Hepatocyte (in vitro differentiated cells): ENCODE measurements at regions not wholly inside any gene's neighbourhood (a gene's known extent, or its start where the extent isn't known, plus 50 kb on each side); places are given as distances from the start of the nearest gene placed in this dataset.
"Not testable (repeated sequence)": the region's sequence is repeated elsewhere in the genome, so short reads cannot be mapped to it uniquely, and the experiment has no call there.

Experiments
- DNase-seq: peaks from one replicate; pipeline ENCODE4 v3.0.0-alpha.2; 2016; ENCODE audit warnings: low spot score
- H2AFZ ChIP-seq: fragments of 200-600 bp; sonication (generic); 2 replicates; pipeline ENCODE4 v1.6.0; 2016; ENCODE audit warnings: antibody characterized with exemption, mild to moderate bottlenecking
- H3K27ac ChIP-seq: fragments of 200-600 bp; sonication (generic); 2 replicates; pipeline ENCODE4 v1.5.1; 2016; ENCODE audit warnings: mild to moderate bottlenecking
- H3K27me3 ChIP-seq: fragments of 200-600 bp; sonication (generic); 2 replicates; pipeline ENCODE4 v1.6.1; 2016
- H3K36me3 ChIP-seq: fragments of 200-600 bp; sonication (generic); replicated peaks from 2 replicates; pipeline ENCODE4 v1.5.1; 2016; ENCODE audit warnings: low read depth; ENCODE audit not compliant: insufficient read depth
- H3K4me1 ChIP-seq: fragments of 200-600 bp; sonication (generic); 2 replicates; pipeline ENCODE4 v1.5.1; 2016; ENCODE audit warnings: mild to moderate bottlenecking, moderate library complexity; ENCODE audit not compliant: insufficient read depth
- H3K4me2 ChIP-seq: fragments of 200-600 bp; sonication (generic); 2 replicates; pipeline ENCODE4 v1.6.0; 2016
- H3K4me3 ChIP-seq: fragments of 200-600 bp; sonication (generic); 2 replicates; pipeline ENCODE4 v1.5.1; 2016; ENCODE audit warnings: mild to moderate bottlenecking
- H3K79me2 ChIP-seq: fragments of 200-600 bp; sonication (generic); 2 replicates; pipeline ENCODE4 v1.6.0; 2017; ENCODE audit warnings: mild to moderate bottlenecking
- H3K9me2 ChIP-seq: fragments of 200-600 bp; sonication (generic); replicated peaks from 2 replicates; pipeline ENCODE4 v1.6.0; 2017; ENCODE audit warnings: mild to moderate bottlenecking; ENCODE audit not compliant: insufficient read depth
- H3K9me3 ChIP-seq: fragments of 200-600 bp; sonication (generic); 2 replicates; pipeline ENCODE4 v1.5.1; 2016; ENCODE audit warnings: low read depth, mild to moderate bottlenecking
- H4K20me1 ChIP-seq: fragments of 200-600 bp; sonication (generic); 2 replicates; pipeline ENCODE4 v1.6.0; 2016; ENCODE audit warnings: mild to moderate bottlenecking; ENCODE audit not compliant: insufficient read depth, poor library complexity, severe bottlenecking
- EZH2 ChIP-seq: fragments of 200-600 bp; sonication (generic); IDR thresholded peaks from 2 replicates; pipeline ENCODE4 v1.6.1; 2016; ENCODE audit warnings: antibody characterized with exemption, mild to moderate bottlenecking, borderline replicate concordance
- EZH2phosphoT487 ChIP-seq: fragments of 200-600 bp; sonication (generic); IDR thresholded peaks from one replicate; pipeline ENCODE4 v1.6.1; 2018; ENCODE audit warnings: antibody characterized with exemption, mild to moderate bottlenecking, low read depth, moderate library complexity; ENCODE audit not compliant: unreplicated experiment, severe bottlenecking
- WGBS: methylation state at CpG from one replicate; pipeline ENCODE4 v1.1.6; 2016; ENCODE audit warnings: low lambda C conversion rate; ENCODE audit errors: missing lambda C conversion rate; 5-methylcytosine and 5-hydroxymethylcytosine counted together
- TF ChIP-seq, protein P1 (sequence below): fragments of 200-600 bp; sonication (generic); IDR thresholded peaks from 2 replicates; pipeline ENCODE4 v1.5.1; 2016; ENCODE audit warnings: antibody characterized with exemption, mild to moderate bottlenecking; ENCODE audit not compliant: poor library complexity

DNA sequence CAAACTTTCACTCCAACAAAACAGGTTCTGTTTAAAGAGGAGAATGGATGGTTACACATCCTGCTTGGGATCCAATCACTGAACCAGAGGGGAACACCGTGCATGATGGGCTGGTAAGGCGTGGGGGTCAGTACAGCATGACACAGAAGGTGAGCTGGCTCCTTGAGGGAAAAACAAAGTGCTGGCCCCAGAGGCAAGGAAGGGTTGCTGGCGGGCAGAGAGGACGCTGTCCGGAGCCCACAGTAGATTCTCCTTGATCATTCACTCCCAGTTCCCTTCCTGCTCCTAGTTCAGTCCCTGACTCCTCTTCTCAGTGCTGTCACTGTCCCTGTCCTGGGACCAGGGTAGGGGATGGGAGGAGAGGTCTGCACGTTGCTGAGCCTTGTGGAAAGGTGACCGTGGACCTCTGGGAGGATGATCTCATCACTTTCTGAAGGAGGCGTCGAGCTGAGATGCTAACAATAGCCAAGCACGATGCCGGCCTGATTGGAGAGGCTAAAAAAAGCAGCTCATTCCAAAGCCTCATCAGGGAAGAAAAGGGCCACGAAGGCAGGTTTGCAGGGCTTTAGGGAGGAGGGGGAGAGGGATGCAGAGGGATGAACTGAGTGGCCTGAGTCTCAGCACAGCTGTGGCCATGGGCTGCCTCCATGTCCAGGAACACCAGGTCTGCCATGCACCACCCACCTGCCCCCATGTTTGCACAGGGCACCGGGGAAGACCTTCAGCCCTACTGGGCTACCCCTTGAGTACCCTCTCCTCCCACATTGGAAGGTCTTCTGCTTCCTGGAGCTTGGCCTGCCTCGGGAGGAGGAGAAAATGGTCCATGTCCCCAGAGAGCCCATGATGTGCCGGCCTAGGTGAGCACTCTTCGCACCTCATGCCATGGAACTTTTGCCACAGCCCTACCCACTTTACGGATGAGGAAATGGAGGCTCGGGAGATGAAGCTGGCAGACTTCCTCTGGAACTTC lies 72.7 kb upstream of the RTL6 start:
- Histone ChIP-seq H4K20me1 (no peaks in the 10 kb centered on the region), H2AFZ (no peak overlapping the region), H3K27ac (no peak overlapping the region), H3K36me3 (no peaks in the 10 kb centered on the region), H3K27me3 (peaks cover 3% of the 10 kb centered on the region), H3K79me2 (no peaks in the 10 kb centered on the region), H3K4me2 (no peak overlapping the region), H3K9me2 (no peaks in the 10 kb centered on the region), H3K4me3 (no peak overlapping the region), H3K4me1 (peaks cover 3% of the 10 kb centered on the region), H3K9me3 (no peaks in the 10 kb centered on the region)
- no peak for TF ChIP-seq EZH2
- no peak for TF ChIP-seq EZH2phosphoT487
- TF ChIP-seq, protein P1, sequence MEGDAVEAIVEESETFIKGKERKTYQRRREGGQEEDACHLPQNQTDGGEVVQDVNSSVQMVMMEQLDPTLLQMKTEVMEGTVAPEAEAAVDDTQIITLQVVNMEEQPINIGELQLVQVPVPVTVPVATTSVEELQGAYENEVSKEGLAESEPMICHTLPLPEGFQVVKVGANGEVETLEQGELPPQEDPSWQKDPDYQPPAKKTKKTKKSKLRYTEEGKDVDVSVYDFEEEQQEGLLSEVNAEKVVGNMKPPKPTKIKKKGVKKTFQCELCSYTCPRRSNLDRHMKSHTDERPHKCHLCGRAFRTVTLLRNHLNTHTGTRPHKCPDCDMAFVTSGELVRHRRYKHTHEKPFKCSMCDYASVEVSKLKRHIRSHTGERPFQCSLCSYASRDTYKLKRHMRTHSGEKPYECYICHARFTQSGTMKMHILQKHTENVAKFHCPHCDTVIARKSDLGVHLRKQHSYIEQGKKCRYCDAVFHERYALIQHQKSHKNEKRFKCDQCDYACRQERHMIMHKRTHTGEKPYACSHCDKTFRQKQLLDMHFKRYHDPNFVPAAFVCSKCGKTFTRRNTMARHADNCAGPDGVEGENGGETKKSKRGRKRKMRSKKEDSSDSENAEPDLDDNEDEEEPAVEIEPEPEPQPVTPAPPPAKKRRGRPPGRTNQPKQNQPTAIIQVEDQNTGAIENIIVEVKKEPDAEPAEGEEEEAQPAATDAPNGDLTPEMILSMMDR, result no peak
- WGBS, result 89% methylated on average over 18 of the region's 18 CpGs
- no peak for DNase-seq

DNA sequence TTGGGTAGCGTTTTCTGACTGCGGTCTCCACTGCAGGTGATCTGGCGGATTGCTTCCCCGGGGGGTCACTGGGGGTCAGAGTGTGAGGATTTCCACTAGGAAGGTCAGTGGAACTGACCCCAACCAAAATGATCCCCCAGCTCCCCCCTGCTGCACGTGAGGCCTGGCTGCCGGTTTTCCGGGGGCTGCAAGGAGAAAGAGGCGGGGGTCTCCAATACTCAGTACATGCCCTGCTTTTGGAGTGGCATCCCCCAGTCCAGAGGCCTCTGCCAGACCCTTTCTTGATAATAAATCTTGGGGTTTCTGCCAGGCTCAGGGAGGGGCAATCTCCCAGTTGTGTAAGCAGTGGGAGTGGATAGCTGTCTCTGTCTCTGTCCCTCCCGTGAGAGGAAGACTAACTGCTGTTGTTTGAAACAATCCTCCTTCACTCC lies 71.5 kb upstream of the RTL6 start:
- Histone ChIP-seq H3K4me1 (peaks cover 3% of the 10 kb centered on the region), H3K9me3 (no peaks in the 10 kb centered on the region), H2AFZ (no peak overlapping the region), H3K27ac (no peak overlapping the region), H3K36me3 (no peaks in the 10 kb centered on the region), H3K27me3 (no peaks in the 10 kb centered on the region), H3K4me2 (no peak overlapping the region), H3K4me3 (no peak overlapping the region), H3K79me2 (no peaks in the 10 kb centered on the region), H3K9me2 (no peaks in the 10 kb centered on the region), H4K20me1 (no peaks in the 10 kb centered on the region)
- no peak for DNase-seq
- TF ChIP-seq EZH2 (no peak), EZH2phosphoT487 (no peak)
- TF ChIP-seq, protein P1, result no peak
- 94% methylated on average over 9 of the region's 9 CpGs for WGBS

DNA sequence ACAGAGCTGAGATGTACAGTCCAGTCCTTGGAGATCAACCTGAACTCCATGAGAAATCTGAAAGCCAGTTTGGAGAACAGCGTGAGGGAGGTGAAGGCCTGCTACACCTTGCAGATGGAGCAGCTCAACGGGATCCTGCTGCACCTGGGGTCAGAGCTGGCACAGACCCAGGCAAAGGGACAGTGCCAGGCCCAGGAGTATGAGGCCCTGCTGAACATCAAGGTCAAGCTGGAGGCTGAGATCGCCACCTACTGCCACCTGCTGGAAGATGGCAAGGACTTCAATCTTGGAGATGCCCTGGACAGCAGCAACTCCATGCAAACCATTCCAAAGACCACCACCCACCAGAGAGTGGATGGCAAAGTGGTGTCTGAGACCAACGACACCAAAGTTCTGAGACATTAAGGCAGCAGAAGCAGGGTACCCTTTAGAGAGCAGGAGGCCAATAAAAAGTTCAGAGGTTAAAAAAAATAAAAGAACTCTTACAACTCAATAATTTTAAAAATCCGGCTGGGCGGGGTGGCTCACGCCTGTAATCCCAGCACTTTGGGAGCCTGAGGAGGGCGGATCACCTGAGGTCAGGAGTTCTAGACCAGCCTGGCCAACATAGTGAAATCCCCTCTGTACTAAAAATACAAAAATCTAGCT lies 69.9 kb upstream of the RTL6 start:
- Histone ChIP-seq H3K79me2 (no peaks in the 10 kb centered on the region), H3K36me3 (no peaks in the 10 kb centered on the region), H3K4me1 (no peaks in the 10 kb centered on the region), H2AFZ (no peak overlapping the region), H3K4me3 (no peak overlapping the region), H3K4me2 (no peak overlapping the region), H3K9me2 (no peaks in the 10 kb centered on the region), H3K9me3 (no peaks in the 10 kb centered on the region), H4K20me1 (no peaks in the 10 kb centered on the region), H3K27me3 (no peaks in the 10 kb centered on the region), H3K27ac (no peak overlapping the region)
- TF ChIP-seq, protein P1, result peak; percentile 48
- no peak for TF ChIP-seq EZH2
- 74% methylated on average over 8 of the region's 8 CpGs for WGBS
- peak; percentile 46 for DNase-seq

DNA sequence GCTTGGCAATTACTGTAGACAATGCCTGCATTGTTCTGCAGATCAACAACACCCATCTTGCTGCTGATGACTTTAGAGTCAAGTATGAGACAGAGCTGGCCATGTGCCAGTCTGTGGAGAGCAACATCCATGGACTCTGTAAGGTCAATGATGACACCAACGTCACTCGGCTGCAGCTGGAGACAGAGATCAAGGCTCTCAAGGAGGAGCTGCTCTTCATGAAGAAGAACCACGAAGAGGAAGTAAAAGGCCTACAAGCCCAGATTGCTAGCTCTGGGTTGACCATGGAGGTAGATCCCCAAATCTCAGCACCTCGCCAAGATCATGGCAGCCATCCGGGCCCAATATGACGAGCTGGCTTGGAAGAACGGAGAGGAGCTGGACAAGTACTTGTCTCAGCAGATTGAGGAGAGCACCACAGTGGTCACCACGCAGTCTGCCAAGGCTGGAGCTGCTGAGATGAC lies 69.4 kb upstream of the RTL6 start:
- DNase-seq, H2AFZ ChIP-seq, H3K4me2 ChIP-seq, H3K4me1 ChIP-seq, H3K9me2 ChIP-seq, H3K27me3 ChIP-seq, H3K9me3 ChIP-seq, H3K4me3 ChIP-seq, H3K79me2 ChIP-seq, H3K36me3 ChIP-seq, H4K20me1 ChIP-seq, H3K27ac ChIP-seq: not testable (repeated sequence)
- WGBS, result 91% methylated on average over 8 of the region's 8 CpGs
